Activated CD4-positive, alpha-beta T cell treated with anti-CD3 and anti-CD28 coated beads for 36 hours (primary cell): ENCODE measurements at regions not wholly inside any gene's neighbourhood (a gene's known extent, or its start where the extent isn't known, plus 50 kb on each side); places are given as distances from the start of the nearest gene placed in this dataset.

ENCODE experiments used
- ATAC-seq: fragments of 200-7000 bp; cut with Tn5 transposase; one replicate; pipeline ENCODE4 v1.10.0; 2021; ENCODE audit warnings: mild to moderate bottlenecking, moderate library complexity
- CTCF ChIA-PET: fragments of 350-600 bp; sonication (Branson Sonifier 250); formaldehyde crosslinking; loops from one replicate; lab custom pipeline; 2021; ENCODE audit warnings: antibody characterized with exemption; lab: Charles Lee
- POLR2A ChIA-PET: fragments of 350-600 bp; sonication (Branson Sonifier 250); formaldehyde crosslinking; loops from one replicate; lab custom pipeline; 2021; ENCODE audit warnings: antibody characterized with exemption, inconsistent platforms; lab: Charles Lee
- DNase-seq: peaks from one replicate; pipeline ENCODE4 v3.0.0-alpha.2; 2020
- H3K27ac Mint-ChIP-seq: one replicate; pipeline ENCODE4 v1.8.0; 2021; ENCODE audit warnings: mixed read lengths
- H3K27me3 Mint-ChIP-seq: one replicate; pipeline ENCODE4 v1.8.0; 2021; ENCODE audit warnings: mixed read lengths
- H3K36me3 Mint-ChIP-seq: one replicate; pipeline ENCODE4 v1.8.0; 2021; ENCODE audit warnings: low read depth, mixed read lengths
- H3K4me1 Mint-ChIP-seq: one replicate; pipeline ENCODE4 v1.8.0; 2021; ENCODE audit warnings: mixed read lengths
- H3K4me3 Mint-ChIP-seq: one replicate; pipeline ENCODE4 v1.8.0; 2021; ENCODE audit warnings: mild to moderate bottlenecking, moderate library complexity, mixed read lengths
- H3K9me3 Mint-ChIP-seq: one replicate; pipeline ENCODE4 v1.8.0; 2021; ENCODE audit warnings: low read depth, mixed read lengths
- intact Hi-C, 2 experiments: fragments of 100-400 bp; cut with DNase I in 1 of 2; cut with micrococcal nuclease in 1 of 2; formaldehyde crosslinking; loops; one replicate each; pipeline versions ENCODE4 v1.14.2 to v1.15.1; 2022 to 2024; cut with DNase I, micrococcal nuclease

GRCh38 chr7:136057509-136057908, 80.3 kb upstream of the MTPN start:
- POLR2A ChIA-PET = no interaction called here
- no peaks in the 10 kb centered on the region for H3K9me3 Mint-ChIP-seq
- DNase-seq = no peak
- peaks cover 3% of the 10 kb centered on the region for H3K4me1 Mint-ChIP-seq
- CTCF ChIA-PET = interaction anchor here (0.7 kb wide), 1 partner anchor 322 kb away, joined by 3 read pairs; no protein-coding TSS in a partner anchor
- no peak overlapping the region for H3K4me3 Mint-ChIP-seq
- no peak overlapping the region for H3K27ac Mint-ChIP-seq
- no peaks in the 10 kb centered on the region for H3K36me3 Mint-ChIP-seq
- intact Hi-C loops = no loop called here
- peaks cover 2% of the 10 kb centered on the region for H3K27me3 Mint-ChIP-seq
- no peak for ATAC-seq

- no peak for ATAC-seq
Observed at GRCh38 chr7:136056651-136057231, 79.6 kb upstream of the MTPN start.

GRCh38 chr7:136055266-136055665, 78.1 kb upstream of the MTPN start:
- POLR2A ChIA-PET = no interaction called here

More at GRCh38 chr7:136056651-136057231, 79.6 kb upstream of the MTPN start:
- ChIA-PET CTCF (interaction anchor here (0.7 kb wide), 1 partner anchor 321 kb away, joined by 3 read pairs; no protein-coding TSS in a partner anchor), POLR2A (no interaction called here)
- Mint-ChIP-seq H3K36me3 (no peaks in the 10 kb centered on the region), H3K4me1 (peaks cover 3% of the 10 kb centered on the region), H3K4me3 (no peak overlapping the region), H3K27ac (no peak overlapping the region), H3K27me3 (peaks cover 2% of the 10 kb centered on the region), H3K9me3 (no peaks in the 10 kb centered on the region)
- DNase-seq = no peak
- intact Hi-C loops = no loop called here

GRCh38 chr7:136053689-136054485, 76.7 kb upstream of the MTPN start:
- H3K4me3 Mint-ChIP-seq = no peak overlapping the region
- CTCF ChIA-PET = no interaction called here
- peaks cover 2% of the 10 kb centered on the region for H3K9me3 Mint-ChIP-seq
- H3K27me3 Mint-ChIP-seq = peaks cover 2% of the 10 kb centered on the region
- ATAC-seq = no peak
- POLR2A ChIA-PET = no interaction called here
- H3K27ac Mint-ChIP-seq = no peak overlapping the region
- no peak for DNase-seq
- H3K36me3 Mint-ChIP-seq = no peaks in the 10 kb centered on the region
- intact Hi-C loops = no loop called here
- H3K4me1 Mint-ChIP-seq = peaks cover 3% of the 10 kb centered on the region

More at GRCh38 chr7:136055266-136055665, 78.1 kb upstream of the MTPN start:
- peaks cover 3% of the 10 kb centered on the region for H3K4me1 Mint-ChIP-seq
- no peak for ATAC-seq
- no peak overlapping the region for H3K27ac Mint-ChIP-seq
- intact Hi-C loops = no loop called here
- no peak for DNase-seq
- no peaks in the 10 kb centered on the region for H3K36me3 Mint-ChIP-seq
- CTCF ChIA-PET = interaction anchor here (0.6 to 1.5 kb wide), 3 partner anchors 14 to 20 kb away, joined by 3 read pairs; no protein-coding TSS in a partner anchor
- H3K27me3 Mint-ChIP-seq = peaks cover 2% of the 10 kb centered on the region
- no peaks in the 10 kb centered on the region for H3K9me3 Mint-ChIP-seq
- no peak overlapping the region for H3K4me3 Mint-ChIP-seq

GRCh38 chr7:136051203-136051928, 74.2 kb upstream of the MTPN start:
- intact Hi-C loops = no loop called here
- ChIA-PET POLR2A (no interaction called here), CTCF (interaction anchor here (0.6 kb wide), 1 partner anchor 258 kb away, joined by 3 read pairs; no protein-coding TSS in a partner anchor)
- Mint-ChIP-seq H3K4me1 (peaks cover 3% of the 10 kb centered on the region), H3K9me3 (peaks cover 2% of the 10 kb centered on the region), H3K36me3 (peaks cover 3% of the 10 kb centered on the region), H3K27ac (no peak overlapping the region), H3K4me3 (no peak overlapping the region), H3K27me3 (no peaks in the 10 kb centered on the region)
- ATAC-seq (no peak), DNase-seq (no peak)

- ChIA-PET POLR2A (no interaction called here), CTCF (interaction anchor here (0.6 to 1.1 kb wide), 2 partner anchors 19 to 257 kb away, joined by 3 read pairs; no protein-coding TSS in a partner anchor)
- Mint-ChIP-seq H3K27ac (no peak overlapping the region), H3K36me3 (peaks cover 3% of the 10 kb centered on the region), H3K27me3 (peaks cover 2% of the 10 kb centered on the region), H3K4me3 (no peak overlapping the region), H3K9me3 (peaks cover 2% of the 10 kb centered on the region), H3K4me1 (peaks cover 3% of the 10 kb centered on the region)
- ATAC-seq (no peak), DNase-seq (no peak)
- intact Hi-C loops = no loop called here
Observed at GRCh38 chr7:136050462-136050847, 73.3 kb upstream of the MTPN start.

GRCh38 chr7:136049818-136050461, 72.8 kb upstream of the MTPN start:
- ChIA-PET CTCF (interaction anchor here (1.1 kb wide), 1 partner anchor 18 kb away, joined by 3 read pairs; no protein-coding TSS in a partner anchor), POLR2A (no interaction called here)
- peaks cover 3% of the 10 kb centered on the region for H3K4me1 Mint-ChIP-seq
- ATAC-seq (no peak), DNase-seq (no peak)
- H3K9me3 Mint-ChIP-seq = peaks cover 2% of the 10 kb centered on the region
- H3K27me3 Mint-ChIP-seq = peaks cover 3% of the 10 kb centered on the region
- H3K4me3 Mint-ChIP-seq = no peak overlapping the region
- no peak overlapping the region for H3K27ac Mint-ChIP-seq
- H3K36me3 Mint-ChIP-seq = peaks cover 3% of the 10 kb centered on the region
- intact Hi-C loops = no loop called here

GRCh38 chr7:136049117-136049516, 72.0 kb upstream of the MTPN start:
- ATAC-seq = no peak
- H3K27ac Mint-ChIP-seq = no peak overlapping the region
- intact Hi-C loops = no loop called here
- peaks cover 3% of the 10 kb centered on the region for H3K27me3 Mint-ChIP-seq
- POLR2A ChIA-PET = no interaction called here
- no peak for DNase-seq
- H3K4me1 Mint-ChIP-seq = peaks cover under 1% of the 10 kb centered on the region
- H3K36me3 Mint-ChIP-seq = peaks cover 3% of the 10 kb centered on the region
- CTCF ChIA-PET = no interaction called here
- peaks cover 2% of the 10 kb centered on the region for H3K9me3 Mint-ChIP-seq
- H3K4me3 Mint-ChIP-seq = no peak overlapping the region

GRCh38 chr7:136046548-136046947, 69.4 kb upstream of the MTPN start:
- DNase-seq (no peak), ATAC-seq (no peak)
- no peak overlapping the region for H3K27ac Mint-ChIP-seq
- POLR2A ChIA-PET = no interaction called here
- CTCF ChIA-PET = no interaction called here
- H3K9me3 Mint-ChIP-seq = peaks cover 2% of the 10 kb centered on the region
- H3K27me3 Mint-ChIP-seq = peaks cover 3% of the 10 kb centered on the region
- intact Hi-C loops = no loop called here
- H3K36me3 Mint-ChIP-seq = peaks cover 3% of the 10 kb centered on the region
- H3K4me1 Mint-ChIP-seq = no peaks in the 10 kb centered on the region
- no peak overlapping the region for H3K4me3 Mint-ChIP-seq

- ATAC-seq (no peak), DNase-seq (no peak)
- no peak overlapping the region for H3K27ac Mint-ChIP-seq
- H3K36me3 Mint-ChIP-seq = peaks cover 3% of the 10 kb centered on the region
- H3K9me3 Mint-ChIP-seq = peaks cover 2% of the 10 kb centered on the region
- ChIA-PET CTCF (no interaction called here), POLR2A (no interaction called here)
- H3K27me3 Mint-ChIP-seq = peaks cover 3% of the 10 kb centered on the region
- intact Hi-C loops = no loop called here
- H3K4me1 Mint-ChIP-seq = no peaks in the 10 kb centered on the region
- no peak overlapping the region for H3K4me3 Mint-ChIP-seq
Observed at GRCh38 chr7:136045992-136046391, 68.8 kb upstream of the MTPN start.

GRCh38 chr7:136045181-136045580, 68.0 kb upstream of the MTPN start:
- H3K9me3 Mint-ChIP-seq = peaks cover 2% of the 10 kb centered on the region
- H3K4me3 Mint-ChIP-seq = no peak overlapping the region
- ChIA-PET POLR2A (no interaction called here), CTCF (no interaction called here)
- no peak for DNase-seq
- no peak overlapping the region for H3K27ac Mint-ChIP-seq
- H3K36me3 Mint-ChIP-seq = peaks cover 3% of the 10 kb centered on the region
- H3K27me3 Mint-ChIP-seq = peaks cover 3% of the 10 kb centered on the region
- no peak for ATAC-seq
- intact Hi-C loops = no loop called here
- no peaks in the 10 kb centered on the region for H3K4me1 Mint-ChIP-seq
